ENCODE measurements at regions not wholly inside any gene's neighbourhood (a gene's known extent, or its start where the extent isn't known, plus 50 kb on each side); places are given as distances from the start of the nearest gene placed in this dataset.
"Not testable (repeated sequence)": the region's sequence is repeated elsewhere in the genome, so short reads cannot be mapped to it uniquely, and the experiment has no call there.

GRCh38 chr5:17995997-17996396 is 361.7 kb downstream of the TAF11L14 start:
- ATAC-seq (ENCODE audit: low FRiP score) (no peak), DNase-seq (ENCODE audit: low spot score) (no peak)
- no peak for TF ChIP-seq CTCF (IDR thresholded peaks at IDR 0.05)

- DNase-seq (ENCODE audit: low spot score), result no peak
- TF ChIP-seq CTCF (IDR thresholded peaks at IDR 0.05), result no peak
- ATAC-seq (ENCODE audit: low FRiP score), result no peak
Observed at GRCh38 chr5:17999858-18000257, 365.6 kb downstream of the TAF11L14 start.

- TF ChIP-seq CTCF (IDR thresholded peaks at IDR 0.05), result no peak
- no peak for DNase-seq (ENCODE audit: low spot score)
Observed at GRCh38 chr5:18000744-18001143, 366.5 kb downstream of the TAF11L14 start.

GRCh38 chr5:18003312-18003711 is 369.1 kb downstream of the TAF11L14 start:
- no peak for TF ChIP-seq CTCF (IDR thresholded peaks at IDR 0.05)
- ATAC-seq (ENCODE audit: low FRiP score) (no peak), DNase-seq (ENCODE audit: low spot score) (no peak)

More at GRCh38 chr5:18000744-18001143, 366.5 kb downstream of the TAF11L14 start:
- ATAC-seq (ENCODE audit: low FRiP score), result no peak

GRCh38 chr5:18003784-18004183 is 369.5 kb downstream of the TAF11L14 start:
- TF ChIP-seq CTCF (IDR thresholded peaks at IDR 0.05), result no peak
- ATAC-seq (ENCODE audit: low FRiP score) (no peak), DNase-seq (ENCODE audit: low spot score) (no peak)

GRCh38 chr5:18006235-18006634 is 372.0 kb downstream of the TAF11L14 start:
- DNase-seq (ENCODE audit: low spot score); ATAC-seq (ENCODE audit: low FRiP score): not testable (repeated sequence)

GRCh38 chr5:18008940-18009339 is 374.7 kb downstream of the TAF11L14 start:
- no peak for TF ChIP-seq CTCF (IDR thresholded peaks at IDR 0.05)
- DNase-seq (ENCODE audit: low spot score) (no peak), ATAC-seq (ENCODE audit: low FRiP score) (no peak)

GRCh38 chr5:18010053-18010452 is 375.8 kb downstream of the TAF11L14 start:
- no peak for TF ChIP-seq CTCF (IDR thresholded peaks at IDR 0.05)
- ATAC-seq (ENCODE audit: low FRiP score), result no peak
- DNase-seq (ENCODE audit: low spot score), result no peak

Measured in omental fat pad (tissue), 3 donors.